Right lobe of liver (tissue), 6 donors: ENCODE measurements at regions not wholly inside any gene's neighbourhood (a gene's known extent, or its start where the extent isn't known, plus 50 kb on each side); places are given as distances from the start of the nearest gene placed in this dataset.
"Not testable (repeated sequence)": the region's sequence is repeated elsewhere in the genome, so short reads cannot be mapped to it uniquely, and the experiment has no call there.

Source experiments
- ATAC-seq, 4 donors: fragments of 200-7000 bp; cut with Tn5 transposase; one replicate each; pipeline ENCODE4 v1.9.1; 2020; ENCODE audit warnings: mild to moderate bottlenecking in 4 of 4, moderate library complexity in 4 of 4
- DNase-seq, 3 donors: peaks; one replicate each; pipeline ENCODE4 v3.0.0-alpha.2; 2020
- H3K27ac ChIP-seq, 3 donors: fragments of 200-600 bp; one replicate each; pipeline ENCODE4 v1.8.0; 2022
- H3K27me3 ChIP-seq, 2 donors: fragments of 200-600 bp; one replicate each; pipeline ENCODE4 v1.8.0; 2022
- H3K36me3 ChIP-seq, 4 donors: fragments of 200-600 bp; sonication (generic) in 1 of 4; one replicate each; pipeline versions ENCODE4 v1.5.1 to v1.8.0; 2017 to 2022; ENCODE audit warnings: control low read depth in 1 of 4
- H3K4me1 ChIP-seq, 4 donors: fragments of 200-600 bp; sonication (generic) in 1 of 4; one replicate each; pipeline versions ENCODE4 v1.5.1 to v1.8.0; 2017 to 2022; ENCODE audit warnings: control low read depth in 1 of 4
- H3K4me3 ChIP-seq, 3 donors: fragments of 200-600 bp; one replicate each; pipeline ENCODE4 v1.8.0; 2022
- H3K9me3 ChIP-seq, 4 donors: fragments of 200-600 bp; sonication (generic) in 1 of 4; one replicate each; pipeline versions ENCODE4 v1.5.1 to v1.8.0; 2017 to 2022; ENCODE audit warnings: control low read depth in 1 of 4
- POLR2A ChIP-seq: fragments of 450-650 bp; IDR thresholded peaks from one replicate; pipeline ENCODE4 v1.6.1; 2017; ENCODE audit warnings: antibody characterized with exemption, mild to moderate bottlenecking
- WGBS: methylation state at CpG from one replicate; pipeline ENCODE4 v1.1.6; 2018; ENCODE audit warnings: low coverage, low lambda C conversion rate; ENCODE audit not compliant: insufficient coverage; ENCODE audit errors: missing lambda C conversion rate; 5-methylcytosine and 5-hydroxymethylcytosine counted together
- intact Hi-C, 2 donors: fragments of 100-400 bp; cut with DNase I; formaldehyde crosslinking; loops; one replicate each; pipeline versions ENCODE4 v1.11.2 to v1.14.1; 2022
- TF ChIP-seq, protein P1 (sequence below), 4 donors: fragments of 200-600 bp in 3 of 4; fragments of 450-650 bp in 1 of 4; IDR thresholded peaks; one replicate each; pipeline versions ENCODE4 v1.5.1 to v1.8.0; 2016 to 2022; ENCODE audit warnings: antibody characterized with exemption in 4 of 4, mild to moderate bottlenecking in 2 of 4
- donor health status: DM: no; HTN: yes; CAD: no.
- donor health status: DM: no; HTN: no; CAD: no.
- donor health status: DM: no; HTN: no; CAD: no.
- donor health status: DM: no; HTN: yes; CAD: no.
- donor health status: DM: no; HTN: yes; CAD: no.

DNA sequence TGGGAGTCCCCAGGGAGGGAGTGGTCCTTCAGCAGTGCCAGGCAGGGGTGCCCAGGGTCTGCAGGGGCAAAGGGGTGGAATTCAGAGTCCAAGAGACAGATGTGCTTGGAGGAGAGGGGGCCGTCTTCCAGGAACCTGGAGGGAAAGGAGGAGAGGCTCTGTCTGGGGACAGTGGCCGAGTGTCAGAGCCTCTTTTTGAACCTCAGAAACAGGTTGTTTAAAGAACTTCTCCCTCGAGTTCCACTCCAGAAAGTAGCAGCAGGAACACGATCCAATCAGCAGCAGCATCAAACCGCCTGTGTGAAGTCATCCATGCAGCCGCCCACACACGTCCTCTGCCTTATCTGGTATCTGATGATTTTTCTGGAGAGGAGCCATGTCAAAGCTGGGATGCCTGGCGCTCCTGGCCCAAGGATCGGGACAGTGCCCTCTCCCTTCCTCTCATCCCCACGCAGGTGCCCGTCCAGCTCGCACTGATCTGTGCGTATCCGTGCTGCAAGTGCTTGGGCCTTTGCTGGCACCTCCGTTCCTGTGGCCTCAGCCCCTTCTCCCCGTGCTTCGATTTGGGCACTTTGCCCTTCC is 205.1 kb downstream of the NDUFA10 start:
- Histone ChIP-seq H3K9me3 (no peaks in the 10 kb centered on the region), H3K27me3 (no peaks in the 10 kb centered on the region), H3K4me1 (no peaks in the 10 kb centered on the region), H3K36me3 (no peaks in the 10 kb centered on the region), H3K4me3 (no peak overlapping the region), H3K27ac (no peak overlapping the region)
- intact Hi-C loops: no loop called here
- TF ChIP-seq, protein P1, sequence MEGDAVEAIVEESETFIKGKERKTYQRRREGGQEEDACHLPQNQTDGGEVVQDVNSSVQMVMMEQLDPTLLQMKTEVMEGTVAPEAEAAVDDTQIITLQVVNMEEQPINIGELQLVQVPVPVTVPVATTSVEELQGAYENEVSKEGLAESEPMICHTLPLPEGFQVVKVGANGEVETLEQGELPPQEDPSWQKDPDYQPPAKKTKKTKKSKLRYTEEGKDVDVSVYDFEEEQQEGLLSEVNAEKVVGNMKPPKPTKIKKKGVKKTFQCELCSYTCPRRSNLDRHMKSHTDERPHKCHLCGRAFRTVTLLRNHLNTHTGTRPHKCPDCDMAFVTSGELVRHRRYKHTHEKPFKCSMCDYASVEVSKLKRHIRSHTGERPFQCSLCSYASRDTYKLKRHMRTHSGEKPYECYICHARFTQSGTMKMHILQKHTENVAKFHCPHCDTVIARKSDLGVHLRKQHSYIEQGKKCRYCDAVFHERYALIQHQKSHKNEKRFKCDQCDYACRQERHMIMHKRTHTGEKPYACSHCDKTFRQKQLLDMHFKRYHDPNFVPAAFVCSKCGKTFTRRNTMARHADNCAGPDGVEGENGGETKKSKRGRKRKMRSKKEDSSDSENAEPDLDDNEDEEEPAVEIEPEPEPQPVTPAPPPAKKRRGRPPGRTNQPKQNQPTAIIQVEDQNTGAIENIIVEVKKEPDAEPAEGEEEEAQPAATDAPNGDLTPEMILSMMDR (IDR thresholded peaks at IDR 0.05): no peak
- no peak for TF ChIP-seq POLR2A
- ATAC-seq (peak in 1 of 4 donors; percentile 20), DNase-seq (peak in 1 of 3 donors; percentile 28)
- WGBS: 30% methylated on average over 6 of the region's 17 CpGs

DNA sequence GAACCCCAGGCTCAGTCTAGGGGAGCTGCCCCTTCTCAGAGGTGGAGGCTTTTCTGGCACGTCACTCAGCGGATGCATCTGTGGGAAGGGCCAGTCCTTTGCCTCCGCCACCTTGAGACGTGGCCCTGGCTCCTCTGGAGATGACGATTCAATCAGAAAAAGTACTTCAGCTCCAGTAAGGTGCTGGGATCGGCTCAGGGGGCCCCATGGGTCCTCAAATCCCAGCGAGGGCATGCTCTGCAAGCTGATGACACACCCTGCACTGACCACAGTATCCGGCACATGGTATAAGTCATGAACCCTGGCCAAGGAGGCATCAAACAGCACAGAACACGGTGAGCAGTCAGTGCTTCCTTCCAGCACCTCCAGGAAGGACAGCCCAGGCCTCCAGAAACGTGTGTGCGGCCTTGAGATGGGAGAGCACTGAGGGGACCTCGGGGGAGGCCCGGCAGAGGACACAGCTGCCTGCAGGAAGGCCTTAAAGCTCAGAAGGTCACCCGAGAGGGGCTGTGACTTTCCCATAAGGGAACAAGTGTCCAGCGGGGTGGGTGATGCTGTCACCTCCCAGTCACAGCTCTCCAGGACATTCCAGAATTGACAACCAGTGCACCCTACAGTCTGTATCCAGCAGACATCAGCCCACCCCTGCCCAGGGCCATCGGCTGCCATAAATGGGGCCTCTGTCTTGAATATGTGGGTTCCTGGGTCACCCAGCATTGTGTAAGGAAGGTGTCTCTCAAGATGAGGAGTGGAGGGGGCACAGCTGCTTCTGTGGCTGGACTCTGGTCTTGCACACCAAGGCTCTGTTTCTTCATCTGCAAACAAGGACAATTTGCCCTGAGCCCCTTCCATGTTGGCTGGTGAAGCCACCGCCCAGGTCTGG is 205.8 kb downstream of the NDUFA10 start:
- Histone ChIP-seq H3K9me3 (no peaks in the 10 kb centered on the region), H3K4me1 (no peaks in the 10 kb centered on the region), H3K27ac (no peak overlapping the region), H3K27me3 (no peaks in the 10 kb centered on the region), H3K36me3 (no peaks in the 10 kb centered on the region), H3K4me3 (no peak overlapping the region)
- WGBS: no CpG with 5 or more reads among the region's 17 CpGs
- ATAC-seq: no peak
- intact Hi-C loops: no loop called here
- DNase-seq: no peak
- TF ChIP-seq, protein P1 (IDR thresholded peaks at IDR 0.05): no peak
- TF ChIP-seq POLR2A: no peak

DNA sequence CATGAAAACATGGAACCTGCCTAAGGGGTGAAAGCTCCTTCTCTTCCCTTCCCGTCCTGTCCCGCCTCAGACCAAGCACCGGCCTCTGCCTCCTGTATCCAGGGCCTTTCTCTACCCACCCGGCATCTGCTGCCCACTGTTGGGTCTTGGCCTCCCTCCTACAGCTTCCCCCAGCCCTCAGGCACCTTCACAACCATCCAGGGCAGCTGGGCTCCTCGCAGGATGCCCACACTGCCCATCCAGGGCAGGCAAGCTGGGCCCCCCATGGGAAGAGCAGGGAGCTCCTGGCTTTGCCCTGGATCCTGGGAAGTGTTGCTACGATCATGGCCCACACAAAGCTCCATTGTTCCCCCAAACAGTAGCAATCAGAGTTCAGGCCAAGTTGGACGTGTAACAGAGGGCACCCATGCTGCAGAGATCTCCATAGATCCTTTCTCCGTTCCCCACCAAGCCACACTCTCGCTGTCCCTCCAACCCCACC is 206.6 kb downstream of the NDUFA10 start:
- Histone ChIP-seq H3K36me3 (no peaks in the 10 kb centered on the region), H3K27me3 (no peaks in the 10 kb centered on the region), H3K4me1 (no peaks in the 10 kb centered on the region), H3K27ac (no peak overlapping the region), H3K4me3 (no peak overlapping the region), H3K9me3 (no peaks in the 10 kb centered on the region)
- no peak for TF ChIP-seq POLR2A
- TF ChIP-seq, protein P1 (IDR thresholded peaks at IDR 0.05): no peak
- 68% methylated on average over 5 of the region's 9 CpGs for WGBS
- DNase-seq: peak in 2 of 3 donors; percentile 39 to 44
- no peak for ATAC-seq
- intact Hi-C loops: no loop called here

DNA sequence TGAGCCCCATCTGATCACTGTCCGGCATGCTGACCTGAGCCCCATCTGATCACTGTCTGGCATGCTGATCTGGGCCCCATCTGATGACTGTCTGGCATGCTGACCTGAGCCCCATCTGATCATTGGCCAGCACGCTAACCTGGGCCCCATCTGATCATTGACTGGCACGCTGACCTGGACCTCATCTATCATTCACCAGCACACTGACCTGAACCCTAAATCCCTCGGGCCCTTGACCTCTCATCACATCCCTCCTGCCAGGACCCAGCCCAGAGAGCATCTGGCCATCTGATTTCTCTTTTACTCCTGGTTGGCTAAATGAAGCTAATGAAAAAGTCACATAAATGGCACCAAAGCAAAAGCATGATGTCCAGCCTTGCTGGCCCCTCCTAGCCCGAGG is 207.1 kb downstream of the NDUFA10 start:
- 82% methylated on average over 3 of the region's 5 CpGs for WGBS
- H3K27ac ChIP-seq: no peak overlapping the region
- no peaks in the 10 kb centered on the region for H3K27me3 ChIP-seq
- ATAC-seq (no peak), DNase-seq (peak in 1 of 3 donors; percentile 26)
- H3K4me1 ChIP-seq: no peaks in the 10 kb centered on the region
- no peaks in the 10 kb centered on the region for H3K9me3 ChIP-seq
- intact Hi-C loops: no loop called here
- H3K36me3 ChIP-seq: no peaks in the 10 kb centered on the region
- no peak for TF ChIP-seq POLR2A
- no peak overlapping the region for H3K4me3 ChIP-seq

DNA sequence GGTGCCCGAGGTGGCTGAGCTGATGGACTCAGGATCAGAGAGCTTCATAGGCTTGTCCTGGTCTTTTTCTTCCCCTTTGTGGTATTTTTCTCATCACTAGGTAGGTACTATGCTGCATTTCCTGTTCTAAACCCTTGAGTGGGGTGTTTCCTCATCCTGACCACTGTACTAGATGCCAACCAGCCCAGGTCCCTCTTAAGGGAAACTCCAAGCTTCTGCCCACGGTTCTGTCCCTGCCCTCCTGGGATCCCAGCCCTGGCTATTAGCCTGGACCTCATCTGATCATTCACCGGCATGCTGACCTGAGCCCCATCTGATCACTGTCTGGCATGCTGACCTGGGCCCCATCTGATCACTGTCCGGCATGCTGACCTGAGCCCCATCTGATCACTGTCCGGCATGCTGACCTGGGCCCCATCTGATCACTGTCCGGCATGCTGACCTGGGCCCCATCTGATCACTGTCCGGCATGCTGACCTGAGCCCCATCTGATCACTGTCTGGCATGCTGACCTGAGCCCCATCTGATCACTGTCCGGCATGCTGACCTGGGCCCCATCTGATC is 207.6 kb downstream of the NDUFA10 start:
- H3K4me3 ChIP-seq, H3K27me3 ChIP-seq, intact Hi-C loops, DNase-seq, ATAC-seq, H3K36me3 ChIP-seq, H3K4me1 ChIP-seq, H3K27ac ChIP-seq, H3K9me3 ChIP-seq: not testable (repeated sequence)
- WGBS: 57% methylated on average over 2 of the region's 8 CpGs
